Mucosa of descending colon (tissue), 3 donors: ENCODE measurements at regions not wholly inside any gene's neighbourhood (a gene's known extent, or its start where the extent isn't known, plus 50 kb on each side); places are given as distances from the start of the nearest gene placed in this dataset.

Source experiments
- ATAC-seq: fragments of 200-7000 bp; cut with Tn5 transposase; one replicate; pipeline ENCODE4 v1.9.1; 2020; ENCODE audit warnings: mild to moderate bottlenecking, moderate library complexity
- DNase-seq, 3 donors: peaks; one replicate each; pipeline ENCODE4 v3.0.0-alpha.2; 2020
- H3K36me3 ChIP-seq: fragments of 200-600 bp; one replicate; pipeline ENCODE4 v1.8.0; 2021; ENCODE audit warnings: low read depth, mild to moderate bottlenecking
- H3K4me1 ChIP-seq: fragments of 200-600 bp; one replicate; pipeline ENCODE4 v1.8.0; 2021; ENCODE audit warnings: low read depth, mild to moderate bottlenecking
- H3K4me3 ChIP-seq: fragments of 200-600 bp; one replicate; pipeline ENCODE4 v1.8.0; 2021; ENCODE audit warnings: mild to moderate bottlenecking
- H3K9me3 ChIP-seq: fragments of 200-600 bp; one replicate; pipeline ENCODE4 v1.8.0; 2021; ENCODE audit warnings: mild to moderate bottlenecking
- CTCF ChIP-seq: fragments of 200-600 bp; IDR thresholded peaks from one replicate; pipeline ENCODE4 v1.8.0; 2022; ENCODE audit warnings: antibody characterized with exemption, mild to moderate bottlenecking
- intact Hi-C, 2 donors: fragments of 100-400 bp; cut with DNase I in 1 of 2; cut with micrococcal nuclease in 1 of 2; formaldehyde crosslinking; loops; one replicate each; pipeline versions ENCODE4 v1.11.0 to v1.11.1; 2022; cut with DNase I, micrococcal nuclease
- donor health status: DM: no; HTN: no; CAD: no; lungs with moderate emphysema.
- donor health status: DM: no; HTN: no; CAD: no.
- donor health status: DM: no; HTN: yes; CAD: no.

DNA sequence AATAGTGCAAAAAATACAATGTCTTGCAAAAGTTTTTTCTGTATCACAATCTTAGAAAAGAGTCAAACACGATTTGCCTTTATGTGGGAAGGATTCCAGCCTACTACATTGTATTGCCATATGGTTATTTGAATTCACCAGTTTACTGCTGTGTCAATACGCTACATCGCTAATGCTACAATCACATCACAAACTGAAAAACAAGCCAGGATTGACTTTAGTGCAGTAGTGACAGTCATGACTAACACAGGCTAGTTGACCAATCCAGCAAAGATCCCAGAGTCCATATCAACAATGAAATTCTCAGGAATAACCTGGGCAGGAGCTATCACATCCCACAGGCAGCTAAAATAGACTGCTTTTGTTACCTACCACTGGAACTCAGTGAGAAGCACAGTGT lies 67.0 kb downstream of the IL12A start:
- Histone ChIP-seq H3K4me1 (no peaks in the 10 kb centered on the region), H3K4me3 (no peak overlapping the region), H3K9me3 (no peaks in the 10 kb centered on the region), H3K36me3 (no peaks in the 10 kb centered on the region)
- DNase-seq: no peak
- intact Hi-C loops: no loop called here
- TF ChIP-seq CTCF: no peak
- peak; percentile 68 for ATAC-seq

DNA sequence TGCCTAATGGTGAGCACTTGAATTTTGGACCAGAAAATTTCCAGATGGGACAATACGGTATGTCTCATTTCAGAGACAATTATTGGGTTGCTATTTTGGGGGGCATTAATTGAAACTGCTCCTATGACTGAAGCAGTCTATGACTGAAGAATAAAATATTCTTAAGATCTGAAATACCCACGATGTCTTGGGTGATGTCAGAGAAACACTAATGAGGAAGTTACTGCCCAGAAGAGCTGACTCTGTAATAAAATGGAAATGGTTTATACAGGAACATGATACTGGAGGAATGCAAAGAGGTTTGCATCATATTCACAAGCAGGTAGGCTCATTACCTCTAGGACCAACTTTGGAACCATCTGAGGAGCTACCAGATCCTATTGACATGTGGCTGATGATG lies 68.7 kb downstream of the IL12A start:
- intact Hi-C loops: no loop called here
- no peaks in the 10 kb centered on the region for H3K4me1 ChIP-seq
- H3K9me3 ChIP-seq: no peaks in the 10 kb centered on the region
- no peak for TF ChIP-seq CTCF
- no peak overlapping the region for H3K4me3 ChIP-seq
- no peaks in the 10 kb centered on the region for H3K36me3 ChIP-seq
- no peak for DNase-seq
- no peak for ATAC-seq

DNA sequence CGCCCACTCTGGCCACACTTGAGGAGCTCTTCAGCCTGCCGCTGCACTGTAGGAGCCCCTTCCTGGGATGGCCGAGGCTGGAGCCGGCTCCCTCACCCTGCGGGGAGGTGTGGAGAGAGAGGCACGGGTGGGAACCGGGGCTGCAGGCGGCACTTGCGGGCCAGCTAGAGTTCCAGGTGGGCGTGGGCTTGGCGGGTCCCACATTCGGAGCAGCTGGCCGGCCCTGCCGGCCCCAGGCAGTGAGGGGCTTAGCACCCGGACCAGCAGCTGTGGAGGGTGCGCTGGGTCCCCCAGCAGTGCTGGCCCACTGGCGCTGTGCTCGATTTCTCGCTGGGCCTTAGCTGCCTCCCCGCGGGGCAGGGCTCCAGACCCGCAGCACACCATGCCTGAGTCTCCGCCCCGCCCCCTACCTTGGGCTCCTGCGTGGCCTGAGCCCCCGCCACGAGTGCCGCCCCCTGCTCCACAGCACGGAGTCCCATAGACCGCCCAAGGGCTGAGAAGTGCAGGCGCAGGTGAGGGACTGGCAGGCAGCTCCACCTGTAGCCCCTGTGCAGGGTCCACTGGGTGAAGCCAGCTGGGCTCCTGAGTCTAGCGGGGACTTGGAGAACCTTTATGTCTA lies 71.9 kb downstream of the IL12A start:
- no peak for DNase-seq
- H3K9me3 ChIP-seq: no peaks in the 10 kb centered on the region
- intact Hi-C loops: no loop called here
- H3K36me3 ChIP-seq: no peaks in the 10 kb centered on the region
- ATAC-seq: no peak
- H3K4me1 ChIP-seq: no peaks in the 10 kb centered on the region
- H3K4me3 ChIP-seq: no peak overlapping the region
- no peak for TF ChIP-seq CTCF

DNA sequence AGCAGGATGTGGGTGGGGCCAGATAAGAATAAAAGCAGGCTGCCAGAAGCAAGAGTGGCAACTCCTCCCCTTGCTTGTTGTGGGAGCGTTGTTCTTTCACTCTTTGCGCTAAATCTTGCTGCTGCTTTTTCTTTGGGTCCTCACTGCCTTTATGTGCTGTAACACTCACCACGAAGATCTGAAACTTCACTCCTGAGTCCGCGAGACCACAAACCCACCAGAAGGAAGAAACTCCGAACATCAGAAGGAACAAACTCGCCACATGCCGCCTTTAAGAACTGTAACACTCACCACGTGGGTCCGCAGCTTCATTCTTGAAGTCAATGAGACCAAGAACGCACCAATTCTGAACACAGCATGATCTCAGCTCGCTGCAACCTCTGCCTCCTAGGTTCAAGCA lies 72.9 kb downstream of the IL12A start:
- no peak for TF ChIP-seq CTCF
- no peak for DNase-seq

GRCh38 chr3:160065282-160065681 lies 76.6 kb downstream of the IL12A start:
- Histone ChIP-seq H3K36me3 (no peaks in the 10 kb centered on the region), H3K4me3 (no peak overlapping the region), H3K4me1 (no peaks in the 10 kb centered on the region), H3K9me3 (no peaks in the 10 kb centered on the region)
- DNase-seq: no peak
- intact Hi-C loops: no loop called here
- TF ChIP-seq CTCF: no peak
- no peak for ATAC-seq

More for the DNA sequence above, 72.9 kb downstream of the IL12A start:
- Histone ChIP-seq H3K9me3 (no peaks in the 10 kb centered on the region), H3K4me1 (no peaks in the 10 kb centered on the region), H3K36me3 (no peaks in the 10 kb centered on the region), H3K4me3 (no peak overlapping the region)
- intact Hi-C loops: no loop called here
- ATAC-seq: no peak

DNA sequence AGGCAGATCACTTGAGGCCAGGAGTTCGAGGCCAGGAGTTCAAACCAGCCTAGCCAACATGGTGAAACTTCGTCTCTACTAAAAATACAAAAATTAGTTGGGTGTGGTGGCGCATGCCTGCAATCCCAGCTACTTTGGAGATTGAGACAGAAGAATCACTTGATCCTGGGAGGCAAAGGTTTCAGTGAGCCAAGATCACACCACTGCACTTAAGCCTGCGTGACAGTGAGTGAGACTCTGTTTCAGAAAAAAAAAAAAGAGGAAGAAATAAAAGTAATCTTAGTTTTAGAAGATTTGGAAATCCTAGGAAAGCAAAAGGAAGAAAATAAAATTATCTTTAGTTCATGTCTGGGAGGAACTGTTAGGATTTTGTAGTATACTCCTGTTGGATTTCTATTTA lies 77.2 kb downstream of the IL12A start:
- no peaks in the 10 kb centered on the region for H3K36me3 ChIP-seq
- no peaks in the 10 kb centered on the region for H3K4me1 ChIP-seq
- TF ChIP-seq CTCF: no peak
- H3K9me3 ChIP-seq: no peaks in the 10 kb centered on the region
- H3K4me3 ChIP-seq: no peak overlapping the region
- ATAC-seq (no peak), DNase-seq (no peak)
- intact Hi-C loops: no loop called here
